Sigmoid colon (tissue), 4 donors: ENCODE measurements at regions not wholly inside any gene's neighbourhood (a gene's known extent, or its start where the extent isn't known, plus 50 kb on each side); places are given as distances from the start of the nearest gene placed in this dataset.

Experiments used
- CTCF ChIP-seq, 4 experiments: fragments of 450-650 bp in 3 of 4; fragments of 200-600 bp in 1 of 4; IDR thresholded peaks; one replicate each; pipeline ENCODE4 v1.5.1; 2016 to 2019; ENCODE audit warnings: antibody characterized with exemption in 4 of 4, mild to moderate bottlenecking in 3 of 4, moderate library complexity in 2 of 4
- EP300 ChIP-seq, 4 donors: sonication (generic); formaldehyde crosslinking; IDR thresholded peaks; one replicate each; pipeline ENCODE4 v1.6.1; 2017; ENCODE audit warnings: antibody characterized with exemption in 4 of 4

- TF ChIP-seq EP300 (IDR thresholded peaks at IDR 0.05) (no peak), CTCF (IDR thresholded peaks at IDR 0.05) (no peak)
These were observed 2724.7 kb downstream of the PCDH9 start for GRCh38 chr13:64505336-64505910.
